ENCODE measurements at regions not wholly inside any gene's neighbourhood (a gene's known extent, or its start where the extent isn't known, plus 50 kb on each side); places are given as distances from the start of the nearest gene placed in this dataset.

GRCh38 chr1:11391886-11392285 lies 87.1 kb upstream of the DISP3 start:
- no peak for TF ChIP-seq EZH2phosphoT487 (conservative IDR thresholded peaks at IDR 0.05; ENCODE audit: low read length)
- no peak for TF ChIP-seq CTCF (IDR thresholded peaks at IDR 0.05; ENCODE audit: insufficient read depth, low read length, poor library complexity, severe bottlenecking)
